ENCODE measurements at regions not wholly inside any gene's neighbourhood (a gene's known extent, or its start where the extent isn't known, plus 50 kb on each side); places are given as distances from the start of the nearest gene placed in this dataset.

DNA sequence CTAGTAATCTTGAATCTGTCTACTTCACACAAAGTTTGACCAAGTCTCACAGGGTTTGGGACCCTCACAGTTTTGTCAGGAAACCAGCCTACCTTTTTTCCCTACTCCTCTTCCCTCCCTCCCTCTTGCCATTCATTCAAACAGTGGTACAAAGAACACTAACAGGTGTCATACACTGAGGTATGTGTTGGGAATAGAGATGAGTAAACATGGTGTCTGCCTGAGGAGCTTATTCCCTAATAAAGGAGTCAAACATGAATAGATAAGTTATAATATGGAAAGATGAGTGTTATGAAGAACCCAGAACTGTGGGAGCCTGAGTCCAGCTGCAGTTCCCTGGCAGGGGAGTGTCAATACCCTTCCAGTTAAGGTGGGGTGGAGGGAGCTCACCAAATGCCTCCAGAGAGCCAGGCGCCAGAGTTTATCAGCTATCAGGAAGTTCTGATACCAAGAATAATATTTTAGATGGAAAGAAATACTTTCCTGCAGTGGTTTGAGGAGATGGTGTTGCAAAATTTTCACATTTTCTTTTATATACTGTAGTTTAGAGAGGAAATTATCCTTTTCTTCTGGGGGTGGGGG, 183.4 kb upstream of the NR3C1 start:
- intact Hi-C loops (cut with DNase I) = no loop called here
- DNase-seq (ENCODE audit: extremely low spot score in 2 of 2) = no peak
- Histone ChIP-seq H3K27ac (no peak overlapping the region), H3K4me1 (no peaks in the 10 kb centered on the region), H3K4me3 (no peak overlapping the region), H3K27me3 (no peaks in the 10 kb centered on the region), H3K9me3 (no peaks in the 10 kb centered on the region), H3K36me3 (no peaks in the 10 kb centered on the region)
- TF ChIP-seq CTCF (IDR thresholded peaks at IDR 0.05) = no peak
- no peak for TF ChIP-seq POLR2AphosphoS5 (IDR thresholded peaks at IDR 0.05; ENCODE audit: insufficient read depth in 1 of 2, low read depth in 1 of 2)
- no peak for TF ChIP-seq POLR2A (IDR thresholded peaks at IDR 0.05)

GRCh38 chr5:143585970-143586369, 182.5 kb upstream of the NR3C1 start:
- Histone ChIP-seq H3K36me3 (no peaks in the 10 kb centered on the region), H3K27ac (no peak overlapping the region), H3K27me3 (no peaks in the 10 kb centered on the region), H3K9me3 (no peaks in the 10 kb centered on the region), H3K4me1 (no peaks in the 10 kb centered on the region), H3K4me3 (no peak overlapping the region)
- no peak for DNase-seq (ENCODE audit: extremely low spot score in 2 of 2)
- intact Hi-C loops (cut with DNase I) = no loop called here
- TF ChIP-seq POLR2A (IDR thresholded peaks at IDR 0.05) = no peak
- TF ChIP-seq POLR2AphosphoS5 (IDR thresholded peaks at IDR 0.05; ENCODE audit: insufficient read depth in 1 of 2, low read depth in 1 of 2) = no peak
- no peak for TF ChIP-seq CTCF (IDR thresholded peaks at IDR 0.05)

DNA sequence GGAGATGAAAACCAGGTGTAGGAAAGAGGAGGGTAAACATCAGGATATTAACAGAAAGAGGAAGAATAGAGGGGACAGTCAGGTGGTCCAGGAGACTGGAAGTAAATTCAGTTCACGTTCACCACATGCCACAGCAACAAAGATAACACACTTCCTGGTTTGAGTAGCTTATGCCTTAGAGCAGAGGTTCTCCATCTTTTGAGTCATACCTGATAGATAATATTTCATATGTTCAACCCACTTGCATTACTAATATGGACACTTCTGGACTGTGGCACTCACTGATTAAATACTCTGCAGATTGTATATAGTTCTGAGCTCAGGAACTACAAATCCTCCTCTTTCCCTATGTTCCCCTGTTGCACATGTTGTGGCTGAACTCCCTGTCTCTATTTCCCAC, 179.9 kb upstream of the NR3C1 start:
- H3K27me3 ChIP-seq = no peaks in the 10 kb centered on the region
- DNase-seq (ENCODE audit: extremely low spot score in 2 of 2) = no peak
- TF ChIP-seq CTCF (IDR thresholded peaks at IDR 0.05) = no peak
- no peak for TF ChIP-seq POLR2AphosphoS5 (IDR thresholded peaks at IDR 0.05; ENCODE audit: insufficient read depth in 1 of 2, low read depth in 1 of 2)
- TF ChIP-seq POLR2A (IDR thresholded peaks at IDR 0.05) = no peak
- no peak overlapping the region for H3K27ac ChIP-seq
- H3K9me3 ChIP-seq = no peaks in the 10 kb centered on the region
- H3K36me3 ChIP-seq = no peaks in the 10 kb centered on the region
- no peak overlapping the region for H3K4me3 ChIP-seq
- H3K4me1 ChIP-seq = no peaks in the 10 kb centered on the region
- intact Hi-C loops (cut with DNase I) = no loop called here

GRCh38 chr5:143582869-143583268, 179.4 kb upstream of the NR3C1 start:
- no peak for DNase-seq (ENCODE audit: extremely low spot score in 2 of 2)
- no peaks in the 10 kb centered on the region for H3K27me3 ChIP-seq
- H3K4me3 ChIP-seq = no peak overlapping the region
- no peak for TF ChIP-seq POLR2AphosphoS5 (IDR thresholded peaks at IDR 0.05; ENCODE audit: insufficient read depth in 1 of 2, low read depth in 1 of 2)
- TF ChIP-seq POLR2A (IDR thresholded peaks at IDR 0.05) = no peak
- no peak for TF ChIP-seq CTCF (IDR thresholded peaks at IDR 0.05)
- intact Hi-C loops (cut with DNase I) = no loop called here
- H3K36me3 ChIP-seq = no peaks in the 10 kb centered on the region
- no peaks in the 10 kb centered on the region for H3K9me3 ChIP-seq
- no peak overlapping the region for H3K27ac ChIP-seq
- H3K4me1 ChIP-seq = no peaks in the 10 kb centered on the region

DNA sequence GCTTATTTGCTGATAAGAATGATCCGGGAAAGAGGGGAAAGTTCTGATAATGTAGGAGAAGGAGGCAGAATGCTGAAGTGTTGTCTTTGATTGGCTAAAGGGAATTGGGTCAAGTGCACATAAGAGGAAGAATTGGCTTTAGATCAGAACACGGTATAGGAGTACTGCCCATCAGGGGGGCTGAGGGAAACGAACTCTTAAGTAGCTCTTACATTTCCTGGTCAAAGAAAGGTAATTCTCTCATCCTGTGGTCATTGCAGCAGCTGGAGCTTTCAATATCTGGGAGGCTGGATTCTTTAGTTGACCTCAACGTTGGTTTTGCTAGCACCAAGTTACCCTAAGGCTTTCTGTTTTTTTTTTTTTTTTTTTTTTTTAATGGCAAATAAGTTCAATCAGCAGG, 178.7 kb upstream of the NR3C1 start:
- Histone ChIP-seq H3K36me3 (no peaks in the 10 kb centered on the region), H3K27ac (no peak overlapping the region), H3K4me1 (no peaks in the 10 kb centered on the region), H3K27me3 (no peaks in the 10 kb centered on the region), H3K9me3 (no peaks in the 10 kb centered on the region), H3K4me3 (no peak overlapping the region)
- intact Hi-C loops (cut with DNase I) = no loop called here
- no peak for DNase-seq (ENCODE audit: extremely low spot score in 2 of 2)
- TF ChIP-seq CTCF (IDR thresholded peaks at IDR 0.05) (no peak), POLR2A (IDR thresholded peaks at IDR 0.05) (no peak), POLR2AphosphoS5 (IDR thresholded peaks at IDR 0.05; ENCODE audit: insufficient read depth in 1 of 2, low read depth in 1 of 2) (no peak)
